Liver (tissue), 3 donors: ENCODE measurements at regions not wholly inside any gene's neighbourhood (a gene's known extent, or its start where the extent isn't known, plus 50 kb on each side); places are given as distances from the start of the nearest gene placed in this dataset.

Experiments used
- ATF3 ChIP-seq: IDR thresholded peaks from 2 replicates; pipeline ENCODE4 v1.6.1; 2016; ENCODE audit warnings: antibody characterized with exemption
- CTCF ChIP-seq: fragments of 150-350 bp; IDR thresholded peaks from 2 replicates; pipeline ENCODE4 v1.5.1; 2017; ENCODE audit warnings: improper control_type of control experiment, low read depth, low read length; ENCODE audit not compliant: missing input control
- EGR1 ChIP-seq, 2 donors: IDR thresholded peaks; 2 replicates each; pipeline ENCODE4 v1.6.1; 2016 to 2018; ENCODE audit warnings: antibody characterized with exemption in 2 of 2, low read depth in 2 of 2
- FOXA1 ChIP-seq: IDR thresholded peaks from 2 replicates; pipeline ENCODE4 v1.6.1; 2016; ENCODE audit warnings: antibody characterized with exemption
- GABPA ChIP-seq, 2 donors: IDR thresholded peaks in 1 of 2; conservative IDR thresholded peaks in 1 of 2; 2 replicates each; pipeline ENCODE4 v1.6.1; 2016; ENCODE audit warnings: antibody characterized with exemption in 2 of 2, mild to moderate bottlenecking in 1 of 2, moderate library complexity in 1 of 2
- HNF4A ChIP-seq, 2 donors: conservative IDR thresholded peaks; 2 replicates each; pipeline ENCODE4 v1.6.1; 2016; ENCODE audit warnings: antibody characterized with exemption in 2 of 2, mild to moderate bottlenecking in 2 of 2
- MAX ChIP-seq: IDR thresholded peaks from 2 replicates; pipeline ENCODE4 v1.6.1; 2016; ENCODE audit warnings: antibody characterized with exemption
- NR2F2 ChIP-seq: IDR thresholded peaks from 2 replicates; pipeline ENCODE4 v1.6.1; 2016; ENCODE audit warnings: antibody characterized with exemption
- RXRA ChIP-seq, 2 donors: IDR thresholded peaks; 2 replicates each; pipeline ENCODE4 v1.6.1; 2017 to 2018; ENCODE audit warnings: antibody characterized with exemption in 2 of 2, mild to moderate bottlenecking in 1 of 2
- SP1 ChIP-seq: IDR thresholded peaks from 2 replicates; pipeline ENCODE4 v1.6.1; 2018; ENCODE audit warnings: antibody characterized with exemption, mild to moderate bottlenecking
- TAF1 ChIP-seq: conservative IDR thresholded peaks from 2 replicates; pipeline ENCODE4 v1.6.1; 2016; ENCODE audit warnings: antibody characterized with exemption, mild to moderate bottlenecking
- YY1 ChIP-seq: IDR thresholded peaks from 2 replicates; pipeline ENCODE4 v1.6.1; 2016; ENCODE audit warnings: antibody characterized with exemption, mild to moderate bottlenecking
- TF ChIP-seq, protein P1 (sequence below): IDR thresholded peaks from 2 replicates; pipeline ENCODE4 v1.6.1; 2016; ENCODE audit warnings: antibody characterized with exemption, mild to moderate bottlenecking
- donor health status: healthy.
- donor health status: healthy.

- TF ChIP-seq CTCF (no peak), MAX (no peak), SP1 (no peak), TAF1 (no peak), HNF4A (conservative IDR thresholded peaks at IDR 0.05) (no peak), YY1 (no peak), EGR1 (IDR thresholded peaks at IDR 0.05; ENCODE audit: low read depth in 2 of 2) (no peak), FOXA1 (no peak), GABPA (IDR thresholded peaks at IDR 0.05 in 1 of 2, conservative IDR thresholded peaks at IDR 0.05 in 1 of 2) (no peak), RXRA (IDR thresholded peaks at IDR 0.05) (no peak), ATF3 (no peak), NR2F2 (no peak)
- TF ChIP-seq, protein P1, sequence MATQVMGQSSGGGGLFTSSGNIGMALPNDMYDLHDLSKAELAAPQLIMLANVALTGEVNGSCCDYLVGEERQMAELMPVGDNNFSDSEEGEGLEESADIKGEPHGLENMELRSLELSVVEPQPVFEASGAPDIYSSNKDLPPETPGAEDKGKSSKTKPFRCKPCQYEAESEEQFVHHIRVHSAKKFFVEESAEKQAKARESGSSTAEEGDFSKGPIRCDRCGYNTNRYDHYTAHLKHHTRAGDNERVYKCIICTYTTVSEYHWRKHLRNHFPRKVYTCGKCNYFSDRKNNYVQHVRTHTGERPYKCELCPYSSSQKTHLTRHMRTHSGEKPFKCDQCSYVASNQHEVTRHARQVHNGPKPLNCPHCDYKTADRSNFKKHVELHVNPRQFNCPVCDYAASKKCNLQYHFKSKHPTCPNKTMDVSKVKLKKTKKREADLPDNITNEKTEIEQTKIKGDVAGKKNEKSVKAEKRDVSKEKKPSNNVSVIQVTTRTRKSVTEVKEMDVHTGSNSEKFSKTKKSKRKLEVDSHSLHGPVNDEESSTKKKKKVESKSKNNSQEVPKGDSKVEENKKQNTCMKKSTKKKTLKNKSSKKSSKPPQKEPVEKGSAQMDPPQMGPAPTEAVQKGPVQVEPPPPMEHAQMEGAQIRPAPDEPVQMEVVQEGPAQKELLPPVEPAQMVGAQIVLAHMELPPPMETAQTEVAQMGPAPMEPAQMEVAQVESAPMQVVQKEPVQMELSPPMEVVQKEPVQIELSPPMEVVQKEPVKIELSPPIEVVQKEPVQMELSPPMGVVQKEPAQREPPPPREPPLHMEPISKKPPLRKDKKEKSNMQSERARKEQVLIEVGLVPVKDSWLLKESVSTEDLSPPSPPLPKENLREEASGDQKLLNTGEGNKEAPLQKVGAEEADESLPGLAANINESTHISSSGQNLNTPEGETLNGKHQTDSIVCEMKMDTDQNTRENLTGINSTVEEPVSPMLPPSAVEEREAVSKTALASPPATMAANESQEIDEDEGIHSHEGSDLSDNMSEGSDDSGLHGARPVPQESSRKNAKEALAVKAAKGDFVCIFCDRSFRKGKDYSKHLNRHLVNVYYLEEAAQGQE, result no peak
Observed at GRCh38 chr20:48090314-48090713, 305.0 kb upstream of the SULF2 start.
